Fibroblast of pulmonary artery (primary cell): ENCODE measurements at regions not wholly inside any gene's neighbourhood (a gene's known extent, or its start where the extent isn't known, plus 50 kb on each side); places are given as distances from the start of the nearest gene placed in this dataset.

Source experiments
- DNase-seq: peaks from one replicate; pipeline ENCODE4 v3.0.0-alpha.2; 2010; ENCODE audit warnings: low read depth
- H3K4me3 ChIP-seq: replicated peaks from 2 replicates; pipeline ENCODE4 v1.5.1; 2011; ENCODE audit warnings: low read depth, mild to moderate bottlenecking, control low read depth, low read length, moderate library complexity
- TF ChIP-seq, protein P1 (sequence below): IDR thresholded peaks from 2 replicates; pipeline ENCODE4 v1.5.1; 2011; ENCODE audit warnings: mild to moderate bottlenecking, control low read depth, low read length, inconsistent platforms; ENCODE audit errors: missing control alignments

- TF ChIP-seq, protein P1, sequence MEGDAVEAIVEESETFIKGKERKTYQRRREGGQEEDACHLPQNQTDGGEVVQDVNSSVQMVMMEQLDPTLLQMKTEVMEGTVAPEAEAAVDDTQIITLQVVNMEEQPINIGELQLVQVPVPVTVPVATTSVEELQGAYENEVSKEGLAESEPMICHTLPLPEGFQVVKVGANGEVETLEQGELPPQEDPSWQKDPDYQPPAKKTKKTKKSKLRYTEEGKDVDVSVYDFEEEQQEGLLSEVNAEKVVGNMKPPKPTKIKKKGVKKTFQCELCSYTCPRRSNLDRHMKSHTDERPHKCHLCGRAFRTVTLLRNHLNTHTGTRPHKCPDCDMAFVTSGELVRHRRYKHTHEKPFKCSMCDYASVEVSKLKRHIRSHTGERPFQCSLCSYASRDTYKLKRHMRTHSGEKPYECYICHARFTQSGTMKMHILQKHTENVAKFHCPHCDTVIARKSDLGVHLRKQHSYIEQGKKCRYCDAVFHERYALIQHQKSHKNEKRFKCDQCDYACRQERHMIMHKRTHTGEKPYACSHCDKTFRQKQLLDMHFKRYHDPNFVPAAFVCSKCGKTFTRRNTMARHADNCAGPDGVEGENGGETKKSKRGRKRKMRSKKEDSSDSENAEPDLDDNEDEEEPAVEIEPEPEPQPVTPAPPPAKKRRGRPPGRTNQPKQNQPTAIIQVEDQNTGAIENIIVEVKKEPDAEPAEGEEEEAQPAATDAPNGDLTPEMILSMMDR = no peak
Observed at GRCh38 chr11:115848080-115848479, 343.9 kb upstream of the CADM1 start.

GRCh38 chr11:115845872-115846271 lies 341.7 kb upstream of the CADM1 start:
- no peak for DNase-seq
- TF ChIP-seq, protein P1 = no peak
- H3K4me3 ChIP-seq = no peak overlapping the region

More at GRCh38 chr11:115848080-115848479, 343.9 kb upstream of the CADM1 start:
- no peak for DNase-seq
- H3K4me3 ChIP-seq = no peak overlapping the region

GRCh38 chr11:115843685-115844084 lies 339.5 kb upstream of the CADM1 start:
- no peak for DNase-seq
- TF ChIP-seq, protein P1 = no peak
- no peak overlapping the region for H3K4me3 ChIP-seq

- TF ChIP-seq, protein P1 = no peak
- no peak for DNase-seq
- no peak overlapping the region for H3K4me3 ChIP-seq
Observed at GRCh38 chr11:115843111-115843510, 338.9 kb upstream of the CADM1 start.

DNA sequence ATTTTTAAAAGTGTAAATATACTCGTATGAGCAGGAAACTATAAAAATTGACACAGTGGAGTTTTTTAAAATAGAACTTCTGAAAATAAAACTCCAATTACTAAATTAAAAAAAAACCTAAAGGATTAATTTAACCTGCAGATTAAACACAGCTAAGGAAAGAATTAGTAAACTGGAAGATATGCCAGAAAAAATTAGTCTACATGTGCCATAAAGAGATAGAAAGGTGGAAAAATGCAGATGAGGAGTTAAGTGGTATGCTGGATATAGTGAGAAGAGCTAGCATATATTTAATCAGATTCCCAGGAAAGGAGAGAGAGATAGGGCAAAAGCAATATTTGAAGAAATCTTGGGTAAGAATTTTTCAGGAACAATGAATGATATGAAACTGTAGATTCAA lies 315.8 kb upstream of the CADM1 start:
- H3K4me3 ChIP-seq = no peak overlapping the region
- TF ChIP-seq, protein P1 = no peak
- no peak for DNase-seq

DNA sequence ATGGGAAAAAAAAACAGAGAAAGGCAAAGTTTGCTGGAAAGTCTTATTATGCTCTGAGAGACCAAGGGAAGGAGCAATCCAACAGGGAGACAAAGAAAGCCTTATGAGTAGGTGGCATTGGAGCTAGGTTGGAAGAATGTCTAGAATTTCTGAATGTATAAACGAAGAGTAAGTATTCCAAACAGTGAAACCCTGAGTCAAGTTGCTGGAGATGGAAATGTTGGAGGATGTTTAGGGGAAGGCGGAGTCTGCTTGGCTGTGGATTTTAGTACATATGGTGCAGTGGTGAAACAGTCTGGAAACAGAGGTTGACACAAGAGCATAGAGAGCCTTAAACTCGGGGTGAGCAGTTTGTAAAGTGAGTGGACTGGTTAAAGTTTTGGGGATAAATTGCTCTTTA lies 314.8 kb upstream of the CADM1 start:
- H3K4me3 ChIP-seq = no peak overlapping the region
- TF ChIP-seq, protein P1 = no peak
- no peak for DNase-seq

- H3K4me3 ChIP-seq = no peak overlapping the region
- DNase-seq = no peak
- TF ChIP-seq, protein P1 = no peak
Observed at GRCh38 chr11:115817844-115818468, 313.7 kb upstream of the CADM1 start.
